IgD-negative memory B cell (primary cell): ENCODE measurements at regions not wholly inside any gene's neighbourhood (a gene's known extent, or its start where the extent isn't known, plus 50 kb on each side); places are given as distances from the start of the nearest gene placed in this dataset.

Experiments
- H3K27ac Mint-ChIP-seq, 3 donors: one replicate each; pipeline ENCODE4 v1.8.0; 2020 to 2022; ENCODE audit warnings: mild to moderate bottlenecking in 3 of 3, mixed read lengths in 3 of 3, moderate library complexity in 1 of 3
- H3K27me3 Mint-ChIP-seq: one replicate; pipeline ENCODE4 v1.8.0; 2021; ENCODE audit warnings: mixed read lengths
- H3K36me3 Mint-ChIP-seq: one replicate; pipeline ENCODE4 v1.8.0; 2020; ENCODE audit warnings: mild to moderate bottlenecking, mixed read lengths
- H3K4me1 Mint-ChIP-seq, 3 donors: one replicate each; pipeline ENCODE4 v1.8.0; 2020 to 2022; ENCODE audit warnings: mixed read lengths in 3 of 3, mild to moderate bottlenecking in 1 of 3
- H3K4me3 Mint-ChIP-seq, 4 donors: one replicate each; pipeline ENCODE4 v1.8.0; 2020 to 2022; ENCODE audit warnings: mild to moderate bottlenecking in 4 of 4, mixed read lengths in 4 of 4, moderate library complexity in 3 of 4
- H3K9me3 Mint-ChIP-seq, 3 donors: one replicate each; pipeline ENCODE4 v1.8.0; 2020 to 2021; ENCODE audit warnings: mixed read lengths in 3 of 3, mild to moderate bottlenecking in 1 of 3

GRCh38 chr3:166195808-166196207 lies 358.6 kb upstream of the BCHE start:
- no peaks in the 10 kb centered on the region for H3K4me1 Mint-ChIP-seq
- no peak overlapping the region for H3K4me3 Mint-ChIP-seq
- H3K36me3 Mint-ChIP-seq = no peaks in the 10 kb centered on the region
- no peaks in the 10 kb centered on the region for H3K27me3 Mint-ChIP-seq
- no peak overlapping the region for H3K27ac Mint-ChIP-seq
- H3K9me3 Mint-ChIP-seq = peaks cover 0 to 3% (median 0%) of the 10 kb centered on the region in 3 donors

- Mint-ChIP-seq H3K36me3 (no peaks in the 10 kb centered on the region), H3K27me3 (no peaks in the 10 kb centered on the region), H3K9me3 (peaks cover 0 to 1% (median 0%) of the 10 kb centered on the region in 3 donors), H3K27ac (no peak overlapping the region), H3K4me3 (no peak overlapping the region), H3K4me1 (no peaks in the 10 kb centered on the region)
Measured at GRCh38 chr3:166191411-166191810, 354.2 kb upstream of the BCHE start.

DNA sequence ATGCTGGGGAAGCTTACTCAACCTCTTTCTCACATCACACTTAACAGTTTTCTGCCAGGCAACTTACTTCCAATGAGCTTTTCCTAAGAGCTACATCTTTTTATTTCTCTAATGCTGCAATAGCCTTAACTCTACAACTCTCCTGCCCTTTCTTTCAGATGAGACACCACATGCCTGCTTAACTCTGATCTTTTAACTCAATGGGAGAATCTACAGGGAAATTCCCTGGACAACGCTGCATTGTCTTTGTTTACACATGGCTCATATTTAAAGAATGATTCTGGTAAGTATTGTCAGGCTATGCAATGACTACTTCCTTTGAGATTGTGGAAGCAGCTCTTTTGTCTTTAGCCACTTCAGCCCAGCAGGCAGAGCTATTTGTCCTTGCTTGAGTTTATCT lies 353.1 kb upstream of the BCHE start:
- no peak overlapping the region for H3K27ac Mint-ChIP-seq
- H3K36me3 Mint-ChIP-seq = no peaks in the 10 kb centered on the region
- H3K4me1 Mint-ChIP-seq = no peaks in the 10 kb centered on the region
- H3K4me3 Mint-ChIP-seq = no peak overlapping the region
- peaks cover 1 to 7% (median 3%) of the 10 kb centered on the region in 3 donors for H3K9me3 Mint-ChIP-seq
- H3K27me3 Mint-ChIP-seq = no peaks in the 10 kb centered on the region

GRCh38 chr3:166187237-166187636 lies 350.0 kb upstream of the BCHE start:
- Mint-ChIP-seq H3K9me3 (peaks cover 1 to 7% (median 3%) of the 10 kb centered on the region in 3 donors), H3K4me1 (no peaks in the 10 kb centered on the region), H3K27me3 (no peaks in the 10 kb centered on the region), H3K36me3 (no peaks in the 10 kb centered on the region), H3K27ac (no peak overlapping the region), H3K4me3 (no peak overlapping the region)

- Mint-ChIP-seq H3K36me3 (no peaks in the 10 kb centered on the region), H3K9me3 (peaks cover 1 to 7% (median 3%) of the 10 kb centered on the region in 3 donors), H3K4me1 (no peaks in the 10 kb centered on the region), H3K27ac (no peak overlapping the region), H3K27me3 (no peaks in the 10 kb centered on the region), H3K4me3 (no peak overlapping the region)
Measured at GRCh38 chr3:166186003-166186402, 348.8 kb upstream of the BCHE start.

DNA sequence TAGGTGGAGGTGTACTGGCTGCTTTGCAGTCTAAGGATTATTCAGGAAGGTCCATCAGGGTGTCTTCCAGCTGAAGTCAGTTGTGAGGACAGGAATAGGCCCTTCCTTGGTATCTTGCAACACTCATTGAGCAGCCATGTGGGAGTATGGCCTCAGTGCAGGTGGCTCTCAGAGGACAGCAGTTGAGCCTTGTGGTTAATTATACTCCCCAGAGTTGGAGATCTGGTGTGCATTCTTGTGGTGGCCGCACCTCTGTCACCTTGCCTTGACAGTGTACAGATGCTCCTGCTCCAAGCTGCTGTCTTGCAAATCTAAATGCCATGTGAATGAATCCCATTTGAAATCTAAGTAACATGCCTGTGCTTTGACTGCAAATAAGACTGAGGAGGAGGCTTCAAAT lies 339.9 kb upstream of the BCHE start:
- H3K4me3 Mint-ChIP-seq = no peak overlapping the region
- H3K36me3 Mint-ChIP-seq = no peaks in the 10 kb centered on the region
- H3K4me1 Mint-ChIP-seq = no peaks in the 10 kb centered on the region
- peaks cover 0 to 7% (median 2%) of the 10 kb centered on the region in 3 donors for H3K9me3 Mint-ChIP-seq
- H3K27me3 Mint-ChIP-seq = no peaks in the 10 kb centered on the region
- H3K27ac Mint-ChIP-seq = no peak overlapping the region

- no peaks in the 10 kb centered on the region for H3K4me1 Mint-ChIP-seq
- H3K36me3 Mint-ChIP-seq = no peaks in the 10 kb centered on the region
- no peaks in the 10 kb centered on the region for H3K27me3 Mint-ChIP-seq
- H3K4me3 Mint-ChIP-seq = no peak overlapping the region
- peaks cover 0 to 4% (median 4%) of the 10 kb centered on the region in 3 donors for H3K9me3 Mint-ChIP-seq
- H3K27ac Mint-ChIP-seq = no peak overlapping the region
Measured at GRCh38 chr3:166171695-166172094, 334.5 kb upstream of the BCHE start.

DNA sequence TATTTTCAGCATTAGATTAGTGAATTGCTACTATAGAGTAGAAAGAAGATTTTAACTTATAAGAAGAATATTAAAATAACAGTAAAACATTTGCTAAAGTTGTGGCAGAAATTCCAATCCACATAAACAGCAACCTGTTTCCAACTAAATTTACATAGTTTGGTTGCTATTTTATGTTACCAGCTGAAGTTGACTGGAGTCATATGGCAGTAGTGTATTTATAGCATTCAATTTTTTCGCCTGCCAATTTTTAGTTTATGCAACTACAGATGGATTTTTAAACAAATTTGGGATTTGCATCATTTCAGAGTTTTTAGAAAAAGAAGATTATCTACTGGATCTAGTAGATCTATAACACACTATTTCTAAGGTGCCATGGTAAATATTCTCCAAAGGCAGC lies 332.5 kb upstream of the BCHE start:
- H3K27ac Mint-ChIP-seq = no peak overlapping the region
- H3K4me1 Mint-ChIP-seq = no peaks in the 10 kb centered on the region
- H3K9me3 Mint-ChIP-seq = peaks cover 0 to 8% (median 4%) of the 10 kb centered on the region in 3 donors
- H3K27me3 Mint-ChIP-seq = no peaks in the 10 kb centered on the region
- H3K4me3 Mint-ChIP-seq = no peak overlapping the region
- no peaks in the 10 kb centered on the region for H3K36me3 Mint-ChIP-seq

- peaks cover 2 to 13% (median 2%) of the 10 kb centered on the region in 3 donors for H3K9me3 Mint-ChIP-seq
- H3K36me3 Mint-ChIP-seq = no peaks in the 10 kb centered on the region
- H3K4me1 Mint-ChIP-seq = no peaks in the 10 kb centered on the region
- no peaks in the 10 kb centered on the region for H3K27me3 Mint-ChIP-seq
- H3K27ac Mint-ChIP-seq = no peak overlapping the region
- H3K4me3 Mint-ChIP-seq = no peak overlapping the region
Measured at GRCh38 chr3:166127969-166128368, 290.7 kb upstream of the BCHE start.

DNA sequence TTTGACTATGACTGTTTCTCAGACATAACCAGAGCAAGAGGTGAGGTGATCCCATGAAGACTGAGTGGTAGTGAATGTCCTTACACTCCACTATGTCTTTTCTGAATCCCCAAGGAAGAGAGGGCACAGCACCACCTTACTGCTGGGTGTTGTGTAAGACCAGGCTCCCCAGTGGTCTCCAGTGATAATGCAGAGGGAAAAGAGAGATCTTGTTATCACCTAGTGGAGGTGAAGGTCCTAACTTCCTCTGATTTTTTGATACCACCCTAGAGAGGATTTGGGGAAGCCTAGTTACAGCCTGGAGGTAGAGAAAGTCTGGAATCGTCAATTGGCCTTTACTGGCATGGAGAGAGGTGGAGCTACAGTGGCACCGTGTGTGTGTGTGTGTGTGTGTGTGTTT lies 288.0 kb upstream of the BCHE start:
- Mint-ChIP-seq H3K27ac (no peak overlapping the region), H3K9me3 (peaks cover 0 to 4% (median 2%) of the 10 kb centered on the region in 3 donors), H3K27me3 (no peaks in the 10 kb centered on the region), H3K36me3 (no peaks in the 10 kb centered on the region), H3K4me1 (no peaks in the 10 kb centered on the region), H3K4me3 (no peak overlapping the region)

DNA sequence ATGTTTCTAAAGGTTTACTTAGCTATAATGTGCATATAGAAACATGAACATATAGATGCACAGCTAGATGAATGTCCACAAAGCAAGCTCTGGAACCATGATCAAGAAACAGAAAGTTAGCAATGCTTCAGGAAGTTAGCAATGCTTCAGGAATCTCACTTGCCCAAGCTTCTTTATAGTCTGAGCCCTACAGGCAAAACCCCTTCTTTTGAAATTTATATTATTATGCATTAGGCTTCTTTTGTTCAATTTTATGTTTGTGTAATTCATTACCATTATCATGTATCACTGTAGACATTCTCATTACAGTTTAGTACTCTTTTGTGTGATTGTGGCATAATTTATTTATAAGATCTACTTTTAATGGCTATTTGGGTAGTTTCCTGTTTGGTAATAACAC lies 286.4 kb upstream of the BCHE start:
- Mint-ChIP-seq H3K36me3 (no peaks in the 10 kb centered on the region), H3K27ac (no peak overlapping the region), H3K9me3 (peaks cover 0 to 3% (median 2%) of the 10 kb centered on the region in 3 donors), H3K27me3 (no peaks in the 10 kb centered on the region), H3K4me3 (no peak overlapping the region), H3K4me1 (no peaks in the 10 kb centered on the region)

GRCh38 chr3:166123088-166123487 lies 285.9 kb upstream of the BCHE start:
- Mint-ChIP-seq H3K27ac (no peak overlapping the region), H3K9me3 (peaks cover 0 to 6% (median 2%) of the 10 kb centered on the region in 3 donors), H3K4me3 (no peak overlapping the region), H3K27me3 (no peaks in the 10 kb centered on the region), H3K4me1 (no peaks in the 10 kb centered on the region), H3K36me3 (no peaks in the 10 kb centered on the region)

- no peaks in the 10 kb centered on the region for H3K4me1 Mint-ChIP-seq
- no peaks in the 10 kb centered on the region for H3K36me3 Mint-ChIP-seq
- H3K4me3 Mint-ChIP-seq = no peak overlapping the region
- no peaks in the 10 kb centered on the region for H3K27me3 Mint-ChIP-seq
- H3K9me3 Mint-ChIP-seq = peaks cover 0 to 7% (median 0%) of the 10 kb centered on the region in 3 donors
- H3K27ac Mint-ChIP-seq = no peak overlapping the region
Measured at GRCh38 chr3:166118049-166118448, 280.8 kb upstream of the BCHE start.

DNA sequence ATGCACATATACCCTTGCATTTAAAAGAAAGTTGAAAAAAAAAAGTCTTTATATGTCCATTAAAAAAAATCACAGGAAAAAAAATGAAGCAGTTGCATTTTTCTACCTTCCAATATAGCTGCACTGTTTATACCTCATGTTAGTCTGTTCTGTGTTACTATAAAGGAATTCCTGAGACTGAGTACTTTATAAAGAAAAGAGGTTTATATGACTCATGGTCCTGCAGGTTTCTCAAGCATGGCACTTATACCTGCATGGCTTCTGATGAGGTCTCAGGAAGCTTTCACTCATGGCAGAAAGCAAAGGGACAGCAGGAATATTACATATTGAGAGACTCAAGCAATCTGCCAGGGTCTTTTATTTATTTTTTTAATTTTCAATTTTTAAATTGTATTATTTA lies 277.2 kb upstream of the BCHE start:
- H3K4me1 Mint-ChIP-seq = no peaks in the 10 kb centered on the region
- H3K4me3 Mint-ChIP-seq = no peak overlapping the region
- no peaks in the 10 kb centered on the region for H3K27me3 Mint-ChIP-seq
- H3K27ac Mint-ChIP-seq = no peak overlapping the region
- H3K36me3 Mint-ChIP-seq = no peaks in the 10 kb centered on the region
- peaks cover 0 to 7% (median 5%) of the 10 kb centered on the region in 3 donors for H3K9me3 Mint-ChIP-seq

DNA sequence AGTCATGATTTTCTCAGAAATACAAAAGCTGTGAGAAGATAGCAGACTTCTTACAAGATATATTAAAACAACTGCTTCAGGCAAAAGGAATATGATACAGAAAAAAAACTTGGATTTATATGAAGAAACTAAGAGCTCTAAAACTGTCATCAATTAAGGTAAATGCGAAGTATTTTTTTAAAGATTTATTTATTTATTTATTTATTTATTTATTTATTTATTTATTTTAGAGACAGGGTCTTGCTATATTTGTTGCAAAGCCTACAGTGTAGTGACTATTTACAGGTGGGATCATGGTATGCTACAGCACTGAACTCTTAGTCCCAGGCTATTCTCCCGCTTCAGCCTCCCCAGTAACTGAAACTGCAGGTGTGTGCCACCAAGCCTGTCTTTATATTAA lies 274.3 kb upstream of the BCHE start:
- no peaks in the 10 kb centered on the region for H3K36me3 Mint-ChIP-seq
- H3K27me3 Mint-ChIP-seq = no peaks in the 10 kb centered on the region
- H3K4me3 Mint-ChIP-seq = no peak overlapping the region
- no peak overlapping the region for H3K27ac Mint-ChIP-seq
- peaks cover 0 to 5% (median 5%) of the 10 kb centered on the region in 3 donors for H3K9me3 Mint-ChIP-seq
- no peaks in the 10 kb centered on the region for H3K4me1 Mint-ChIP-seq

- H3K9me3 Mint-ChIP-seq = peaks cover 2 to 5% (median 5%) of the 10 kb centered on the region in 3 donors
- H3K27ac Mint-ChIP-seq = no peak overlapping the region
- H3K4me1 Mint-ChIP-seq = no peaks in the 10 kb centered on the region
- H3K36me3 Mint-ChIP-seq = no peaks in the 10 kb centered on the region
- H3K4me3 Mint-ChIP-seq = no peak overlapping the region
- H3K27me3 Mint-ChIP-seq = no peaks in the 10 kb centered on the region
Measured at GRCh38 chr3:166110102-166110501, 272.9 kb upstream of the BCHE start.

DNA sequence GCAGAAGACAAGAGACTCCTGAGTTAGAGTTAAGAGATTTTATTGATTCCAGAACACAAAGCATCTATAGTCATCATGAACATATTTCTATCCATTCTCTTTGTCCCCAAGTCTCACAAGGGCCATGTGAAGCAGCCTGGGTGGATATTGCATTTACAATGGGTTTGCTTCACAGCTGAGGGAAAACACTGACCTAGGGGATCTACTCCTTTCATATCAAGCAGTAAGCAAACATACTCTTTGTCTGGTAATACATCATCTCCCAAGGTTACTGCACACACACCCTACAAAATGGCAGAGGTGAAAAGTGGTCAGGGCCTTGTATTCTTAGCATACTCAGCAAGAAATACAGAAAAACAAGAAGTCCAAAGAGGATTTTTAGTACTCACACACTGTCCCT lies 267.7 kb upstream of the BCHE start:
- Mint-ChIP-seq H3K4me1 (no peaks in the 10 kb centered on the region), H3K27me3 (no peaks in the 10 kb centered on the region)

More for the DNA sequence above, 267.7 kb upstream of the BCHE start:
- Mint-ChIP-seq H3K36me3 (no peaks in the 10 kb centered on the region), H3K9me3 (peaks cover 0 to 5% (median 4%) of the 10 kb centered on the region in 3 donors), H3K27ac (no peak overlapping the region), H3K4me3 (no peak overlapping the region)
